ENCODE measurements at regions not wholly inside any gene's neighbourhood (a gene's known extent, or its start where the extent isn't known, plus 50 kb on each side); places are given as distances from the start of the nearest gene placed in this dataset.
"Not testable (repeated sequence)": the region's sequence is repeated elsewhere in the genome, so short reads cannot be mapped to it uniquely, and the experiment has no call there.

DNA sequence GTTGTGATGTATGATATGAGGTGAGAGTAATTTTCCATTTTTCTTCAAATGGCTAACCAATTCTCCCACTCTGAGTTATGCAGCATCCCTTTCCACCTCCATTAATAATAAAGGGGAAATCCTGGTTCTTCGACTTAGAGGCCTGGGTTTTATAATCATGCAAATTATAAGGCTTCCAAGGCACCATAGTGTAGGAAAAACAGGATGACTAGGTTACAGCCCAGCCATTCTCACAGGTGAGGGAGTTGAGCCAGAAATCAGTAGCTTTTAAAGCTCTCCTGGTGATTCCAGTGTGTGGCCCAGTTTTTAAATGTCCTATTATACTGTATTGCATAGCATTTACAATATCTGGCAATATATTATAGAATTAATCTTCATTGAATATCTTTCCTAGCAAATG lies 203.1 kb downstream of the ARHGEF9 start:
- no peak for TF ChIP-seq CTCF (IDR thresholded peaks at IDR 0.05; ENCODE audit: insufficient read depth, low read depth, low read length)
- H3K4me3 ChIP-seq (ENCODE audit: low read depth, low read length): no peak overlapping the region
- DNase-seq (ENCODE audit: low read depth): no peak

- TF ChIP-seq CTCF (IDR thresholded peaks at IDR 0.05; ENCODE audit: insufficient read depth, low read depth, low read length): no peak
- no peak for DNase-seq (ENCODE audit: low read depth)
- H3K4me3 ChIP-seq (ENCODE audit: low read depth, low read length): no peak overlapping the region
Measured at GRCh38 chrX:63581398-63581797, 203.6 kb downstream of the ARHGEF9 start.

DNA sequence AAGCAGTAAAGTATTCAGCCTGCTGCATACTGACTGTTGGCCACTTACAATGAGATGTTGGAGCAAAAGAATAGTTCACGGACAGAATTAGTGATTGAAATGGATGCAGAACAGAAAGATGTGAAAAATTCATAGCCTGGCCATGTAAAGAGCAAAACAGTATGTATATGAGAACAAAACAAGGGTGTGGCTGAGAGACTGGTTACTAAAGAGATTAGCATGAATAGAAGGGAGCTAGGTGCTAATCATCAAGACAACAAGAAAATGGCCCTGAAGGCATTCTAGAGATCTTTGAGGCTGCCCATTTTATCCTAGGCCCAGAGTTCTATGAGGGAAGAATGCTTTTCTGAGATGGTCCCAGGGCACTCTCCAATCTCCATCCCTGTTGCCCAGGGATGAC lies 208.5 kb downstream of the ARHGEF9 start:
- DNase-seq (ENCODE audit: low read depth): no peak
- no peak for TF ChIP-seq CTCF (IDR thresholded peaks at IDR 0.05; ENCODE audit: insufficient read depth, low read depth, low read length)
- no peak overlapping the region for H3K4me3 ChIP-seq (ENCODE audit: low read depth, low read length)

GRCh38 chrX:63575700-63576099 lies 209.3 kb downstream of the ARHGEF9 start:
- DNase-seq (ENCODE audit: low read depth); H3K4me3 ChIP-seq (ENCODE audit: low read depth, low read length): not testable (repeated sequence)

- TF ChIP-seq CTCF (IDR thresholded peaks at IDR 0.05; ENCODE audit: insufficient read depth, low read depth, low read length): no peak
- DNase-seq (ENCODE audit: low read depth): no peak
Measured at GRCh38 chrX:63566856-63567255, 215.7 kb upstream of the SPIN4 start.

GRCh38 chrX:63561425-63561824 lies 210.3 kb upstream of the SPIN4 start:
- no peak for TF ChIP-seq CTCF (IDR thresholded peaks at IDR 0.05; ENCODE audit: insufficient read depth, low read depth, low read length)

More at GRCh38 chrX:63566856-63567255, 215.7 kb upstream of the SPIN4 start:
- H3K4me3 ChIP-seq (ENCODE audit: low read depth, low read length): no peak overlapping the region

DNA sequence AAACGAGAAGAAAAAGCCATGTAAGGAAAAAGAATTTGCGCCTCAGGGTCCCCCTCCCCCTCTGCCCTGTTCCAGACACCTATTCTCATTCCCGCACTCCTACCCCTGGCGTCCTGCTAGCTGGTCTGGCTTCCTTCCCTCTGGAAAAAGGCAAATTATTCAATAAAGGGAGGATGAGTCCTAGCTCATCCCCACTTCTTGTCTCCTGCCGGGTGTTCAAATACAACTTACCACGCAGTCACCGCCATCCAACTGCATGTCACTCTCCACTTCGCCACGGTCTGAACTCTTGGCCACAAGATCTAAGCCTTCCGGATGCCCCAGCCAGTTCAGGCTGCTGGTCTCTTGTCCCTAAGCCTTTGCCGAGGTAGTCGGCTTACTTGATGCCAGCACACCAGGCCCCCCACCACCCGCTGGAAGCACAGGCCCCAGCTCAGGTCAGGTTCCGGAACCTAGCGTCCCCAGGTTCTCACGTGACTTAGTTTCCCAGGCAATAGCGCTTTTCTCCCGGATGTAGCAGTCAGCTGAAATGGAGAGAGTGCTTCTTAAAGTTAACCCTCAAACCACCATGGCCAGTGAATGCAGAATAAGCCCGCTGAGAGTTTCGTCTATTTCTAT lies 209.6 kb upstream of the SPIN4 start:
- DNase-seq (ENCODE audit: low read depth): peak; percentile 74
- peak overlapping the region; percentile 83 for H3K4me3 ChIP-seq (ENCODE audit: low read depth, low read length)
- no peak for TF ChIP-seq CTCF (IDR thresholded peaks at IDR 0.05; ENCODE audit: insufficient read depth, low read depth, low read length)

More at GRCh38 chrX:63561425-63561824, 210.3 kb upstream of the SPIN4 start:
- peak overlapping the region; percentile 83 for H3K4me3 ChIP-seq (ENCODE audit: low read depth, low read length)
- no peak for DNase-seq (ENCODE audit: low read depth)
